BJ (cell line): ENCODE measurements at regions not wholly inside any gene's neighbourhood (a gene's known extent, or its start where the extent isn't known, plus 50 kb on each side); places are given as distances from the start of the nearest gene placed in this dataset.
"Not testable (repeated sequence)": the region's sequence is repeated elsewhere in the genome, so short reads cannot be mapped to it uniquely, and the experiment has no call there.

Source experiments
- CTCF ChIA-PET: fragments of 350-600 bp; formaldehyde crosslinking; extraction: SDS; loops from one replicate; lab custom pipeline; 2021; ENCODE audit warnings: antibody characterized with exemption, inconsistent platforms; lab: Yijun Ruan, JAX
- POLR2A ChIA-PET: fragments of 300-600 bp; sonication (Branson Sonifier 250); formaldehyde crosslinking; extraction: SDS; loops from one replicate; lab custom pipeline; 2021; ENCODE audit warnings: antibody characterized with exemption; lab: Charles Lee
- DNase-seq: peaks from one replicate; pipeline ENCODE4 v3.0.0-alpha.2; 2011; ENCODE audit warnings: low read depth
- H3K27me3 ChIP-seq: 2 replicates; pipeline ENCODE4 v1.6.0; 2011; ENCODE audit warnings: low read length; ENCODE audit not compliant: control insufficient read depth, insufficient read depth
- H3K36me3 ChIP-seq: 2 replicates; pipeline ENCODE4 v1.5.1; 2011; ENCODE audit warnings: low read length; ENCODE audit not compliant: control insufficient read depth, insufficient read depth
- H3K4me3 ChIP-seq: 2 replicates; pipeline ENCODE4 v1.5.1; 2011; ENCODE audit warnings: low read depth, mild to moderate bottlenecking, control low read depth, low read length
- TF ChIP-seq, protein P1 (sequence below): IDR thresholded peaks from 2 replicates; pipeline ENCODE4 v1.5.1; 2011; ENCODE audit warnings: low read depth, mild to moderate bottlenecking, control low read depth, inconsistent platforms, low read length, moderate library complexity; ENCODE audit not compliant: insufficient read depth

- Histone ChIP-seq H3K27me3 (no peaks in the 10 kb centered on the region), H3K4me3 (no peak overlapping the region), H3K36me3 (no peaks in the 10 kb centered on the region)
- TF ChIP-seq, protein P1, sequence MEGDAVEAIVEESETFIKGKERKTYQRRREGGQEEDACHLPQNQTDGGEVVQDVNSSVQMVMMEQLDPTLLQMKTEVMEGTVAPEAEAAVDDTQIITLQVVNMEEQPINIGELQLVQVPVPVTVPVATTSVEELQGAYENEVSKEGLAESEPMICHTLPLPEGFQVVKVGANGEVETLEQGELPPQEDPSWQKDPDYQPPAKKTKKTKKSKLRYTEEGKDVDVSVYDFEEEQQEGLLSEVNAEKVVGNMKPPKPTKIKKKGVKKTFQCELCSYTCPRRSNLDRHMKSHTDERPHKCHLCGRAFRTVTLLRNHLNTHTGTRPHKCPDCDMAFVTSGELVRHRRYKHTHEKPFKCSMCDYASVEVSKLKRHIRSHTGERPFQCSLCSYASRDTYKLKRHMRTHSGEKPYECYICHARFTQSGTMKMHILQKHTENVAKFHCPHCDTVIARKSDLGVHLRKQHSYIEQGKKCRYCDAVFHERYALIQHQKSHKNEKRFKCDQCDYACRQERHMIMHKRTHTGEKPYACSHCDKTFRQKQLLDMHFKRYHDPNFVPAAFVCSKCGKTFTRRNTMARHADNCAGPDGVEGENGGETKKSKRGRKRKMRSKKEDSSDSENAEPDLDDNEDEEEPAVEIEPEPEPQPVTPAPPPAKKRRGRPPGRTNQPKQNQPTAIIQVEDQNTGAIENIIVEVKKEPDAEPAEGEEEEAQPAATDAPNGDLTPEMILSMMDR = no peak
- CTCF ChIA-PET = no interaction called here
- no peak for DNase-seq
- POLR2A ChIA-PET = no interaction called here
These were observed 54.2 kb upstream of the RABGAP1L start for GRCh38 chr1:174105086-174105485.

GRCh38 chr1:174103766-174104165 lies 55.6 kb upstream of the RABGAP1L start:
- ChIA-PET POLR2A (no interaction called here), CTCF (interaction anchor here (1.1 kb wide), 1 partner anchor 9 kb away, joined by 3 read pairs; no protein-coding TSS in a partner anchor)
- TF ChIP-seq, protein P1 = no peak
- no peak for DNase-seq
- Histone ChIP-seq H3K36me3 (no peaks in the 10 kb centered on the region), H3K27me3 (peaks cover 2% of the 10 kb centered on the region; the same call in 1 of the 2 replicates), H3K4me3 (no peak overlapping the region)

- H3K36me3 ChIP-seq, POLR2A ChIA-PET, H3K4me3 ChIP-seq, DNase-seq, H3K27me3 ChIP-seq: not testable (repeated sequence)
- CTCF ChIA-PET = interaction anchor here (0.7 kb wide), 1 partner anchor 24 kb away, joined by 5 read pairs; no protein-coding TSS in a partner anchor
These were observed 57.3 kb upstream of the RABGAP1L start for GRCh38 chr1:174101976-174102375.

DNA sequence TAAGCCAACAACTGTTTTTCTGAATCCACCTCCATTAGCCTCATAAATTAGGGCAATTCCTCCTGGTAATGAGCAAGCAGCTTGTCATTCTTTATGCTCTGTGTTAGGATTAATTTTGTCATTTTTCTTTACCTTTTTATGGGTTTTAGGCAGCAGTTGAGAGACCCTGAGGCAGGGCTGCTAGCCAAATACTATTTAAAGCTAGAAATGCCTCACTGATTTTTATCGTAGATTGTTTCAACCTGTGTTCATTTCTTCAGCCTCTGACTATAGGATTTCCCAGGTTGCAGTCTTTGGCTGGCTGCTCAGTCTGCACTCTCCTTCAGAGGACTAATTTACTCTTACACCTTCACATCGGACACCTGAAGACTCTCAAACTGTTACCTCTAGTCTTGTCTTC lies 61.9 kb upstream of the RABGAP1L start:
- Histone ChIP-seq H3K4me3 (no peak overlapping the region), H3K36me3 (no peaks in the 10 kb centered on the region), H3K27me3 (peaks cover 2% of the 10 kb centered on the region; the same call in 1 of the 2 replicates)
- POLR2A ChIA-PET = no interaction called here
- CTCF ChIA-PET = interaction anchor here (0.9 to 1.0 kb wide), 2 partner anchors 18 to 24 kb away, joined by 3 read pairs; no protein-coding TSS in a partner anchor
- no peak for DNase-seq
- TF ChIP-seq, protein P1 = no peak

DNA sequence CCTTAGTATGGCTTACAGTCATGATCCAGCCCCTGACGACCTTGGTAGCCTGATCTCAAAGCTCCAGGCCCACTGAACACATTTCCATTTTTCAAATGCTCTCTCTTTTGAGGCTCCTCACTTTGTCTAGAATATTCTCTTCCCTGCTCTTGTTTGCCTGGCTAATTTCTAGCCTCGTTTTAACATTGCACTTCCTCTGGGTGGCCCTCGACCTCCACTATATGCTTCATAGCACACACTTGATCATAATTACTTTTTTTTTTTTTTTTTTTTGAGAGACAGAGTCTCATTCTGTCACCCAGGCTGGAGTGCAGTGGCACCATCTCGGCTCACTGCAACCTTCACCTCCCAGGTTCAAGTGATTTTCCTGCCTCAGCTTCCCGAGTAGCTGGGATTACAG lies 65.5 kb upstream of the RABGAP1L start:
- H3K4me3 ChIP-seq, H3K27me3 ChIP-seq, H3K36me3 ChIP-seq, DNase-seq, POLR2A ChIA-PET: not testable (repeated sequence)
- CTCF ChIA-PET = interaction anchor here (1.5 kb wide), 1 partner anchor 21 kb away, joined by 4 read pairs; no protein-coding TSS in a partner anchor

DNA sequence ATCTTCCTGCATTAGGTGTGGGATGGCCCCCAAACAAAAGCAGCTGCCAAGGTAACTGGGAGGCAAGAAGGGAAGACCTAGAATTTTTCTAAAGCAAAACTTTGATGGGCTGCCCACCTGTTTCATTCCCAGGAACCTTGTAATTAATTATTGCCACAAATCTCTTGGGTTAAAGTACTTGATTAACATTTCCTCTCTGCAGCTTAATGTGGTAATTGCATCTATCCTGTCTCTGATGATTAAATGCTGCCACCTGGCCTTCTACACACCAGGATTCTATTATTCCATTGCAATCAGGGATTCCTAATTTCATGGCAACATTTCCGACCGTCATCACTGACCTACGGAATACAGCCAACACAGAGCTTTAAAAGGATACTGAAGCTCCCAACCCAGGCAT lies 68.3 kb upstream of the RC3H1 start:
- POLR2A ChIA-PET = no interaction called here
- CTCF ChIA-PET = interaction anchor here (1.0 kb wide), 1 partner anchor 22 kb away, joined by 4 read pairs; no protein-coding TSS in a partner anchor
- DNase-seq = no peak
- H3K4me3 ChIP-seq = no peak overlapping the region
- TF ChIP-seq, protein P1 = no peak
- no peaks in the 10 kb centered on the region for H3K27me3 ChIP-seq
- H3K36me3 ChIP-seq = no peaks in the 10 kb centered on the region
